GM21825 (cell line): ENCODE measurements at regions not wholly inside any gene's neighbourhood (a gene's known extent, or its start where the extent isn't known, plus 50 kb on each side); places are given as distances from the start of the nearest gene placed in this dataset.

Source experiments
- ATAC-seq: cut with Tn5 transposase; IDR thresholded peaks from one replicate; pipeline ENCODE4 v1.9.1; 2021; ENCODE audit warnings: mild to moderate bottlenecking, moderate library complexity; ENCODE audit not compliant: unreplicated experiment

DNA sequence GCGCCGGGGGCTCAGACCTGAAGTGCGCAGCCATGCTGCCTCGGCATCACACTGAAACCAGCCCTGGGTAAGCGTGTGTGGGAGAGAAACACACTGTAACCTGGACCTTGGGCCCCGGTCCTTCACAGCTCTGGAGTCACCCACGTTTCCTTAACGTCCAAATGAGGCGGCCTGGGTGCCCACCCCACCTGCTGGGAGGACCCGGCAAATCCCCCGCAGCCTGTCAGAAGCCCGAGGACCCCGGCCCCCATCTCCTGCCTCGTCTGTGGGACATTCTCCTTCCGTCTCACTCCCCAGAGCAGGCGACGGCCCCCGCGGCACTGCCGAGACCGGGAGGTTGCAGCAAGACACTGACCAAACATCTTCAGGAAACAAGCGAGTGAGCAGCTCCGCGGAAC, 66.5 kb upstream of the GALNT9 start:
- no peak for ATAC-seq

DNA sequence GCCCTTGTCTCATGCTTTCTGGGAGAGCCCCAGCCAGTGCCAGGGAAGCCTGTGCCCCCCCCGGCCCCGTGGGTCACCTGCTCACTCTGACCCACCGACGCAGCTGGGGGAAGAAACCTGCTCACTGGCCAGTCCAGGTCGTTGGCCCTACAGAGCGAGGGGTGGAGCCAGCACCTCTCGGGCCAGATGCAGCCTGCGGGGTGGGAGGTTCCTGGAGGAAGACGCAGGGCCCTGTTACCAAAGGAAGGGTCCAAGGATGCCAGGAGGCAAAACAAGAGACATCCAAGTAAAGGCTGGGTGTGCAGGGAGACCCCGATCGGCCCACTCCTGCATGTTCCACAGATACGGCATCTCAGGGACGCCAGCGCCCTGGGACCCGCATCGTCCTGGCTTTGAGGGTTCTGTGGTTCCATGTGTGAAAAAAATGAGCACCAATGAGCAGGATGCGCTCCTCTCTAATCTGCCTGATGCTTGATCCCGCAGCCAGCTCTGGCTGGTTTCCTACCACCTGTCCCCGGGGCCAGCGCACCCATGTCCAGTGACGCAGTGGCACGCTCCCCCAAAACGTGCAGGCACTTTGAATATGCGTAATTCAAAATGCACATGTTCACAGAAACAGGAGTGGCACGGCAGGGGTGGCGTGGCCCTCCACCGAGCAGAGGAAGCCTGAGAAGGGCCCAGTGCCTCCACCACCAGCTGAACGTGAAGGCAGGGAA, 66.0 kb upstream of the GALNT9 start:
- no peak for ATAC-seq

DNA sequence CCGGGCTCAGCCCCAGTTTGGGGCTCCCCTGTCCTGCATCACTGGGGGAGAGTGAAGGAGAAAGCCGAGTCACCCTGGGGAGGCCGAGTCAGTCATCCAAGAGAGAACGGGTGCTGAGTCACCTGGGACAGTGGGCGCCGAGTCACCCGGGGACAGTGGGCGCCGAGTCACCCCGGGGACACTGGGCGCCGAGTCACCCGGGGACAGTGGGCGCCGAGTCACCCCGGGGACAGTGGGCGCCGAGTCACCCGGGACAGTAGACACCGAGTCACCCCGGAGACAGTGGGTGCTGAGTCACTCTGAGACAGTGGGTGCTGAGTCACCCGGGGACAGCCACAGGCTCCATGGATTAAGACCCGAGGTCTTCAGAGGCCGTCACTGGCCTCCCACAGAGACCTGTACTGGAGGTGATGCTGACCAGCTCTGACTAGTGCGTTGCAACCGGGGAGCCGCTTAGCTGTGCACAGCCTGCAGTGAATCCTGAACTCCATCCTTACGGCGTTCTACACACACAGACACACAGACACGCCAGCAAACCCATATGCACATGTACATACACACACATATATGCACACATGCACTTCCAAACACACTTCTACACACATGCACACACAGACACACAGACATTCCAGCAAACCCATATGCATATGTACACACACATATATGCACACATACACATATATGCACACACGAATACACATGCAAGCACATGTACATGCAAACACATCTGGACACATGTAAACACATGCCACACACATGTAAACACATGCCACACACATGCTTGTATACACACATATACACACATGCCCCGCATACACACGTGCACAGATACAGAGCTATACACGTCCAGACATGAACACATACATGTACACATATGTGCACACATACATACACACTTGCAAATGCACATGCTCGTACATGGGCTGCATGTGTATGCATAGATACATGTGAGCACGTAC, 64.9 kb upstream of the GALNT9 start:
- no peak for ATAC-seq

DNA sequence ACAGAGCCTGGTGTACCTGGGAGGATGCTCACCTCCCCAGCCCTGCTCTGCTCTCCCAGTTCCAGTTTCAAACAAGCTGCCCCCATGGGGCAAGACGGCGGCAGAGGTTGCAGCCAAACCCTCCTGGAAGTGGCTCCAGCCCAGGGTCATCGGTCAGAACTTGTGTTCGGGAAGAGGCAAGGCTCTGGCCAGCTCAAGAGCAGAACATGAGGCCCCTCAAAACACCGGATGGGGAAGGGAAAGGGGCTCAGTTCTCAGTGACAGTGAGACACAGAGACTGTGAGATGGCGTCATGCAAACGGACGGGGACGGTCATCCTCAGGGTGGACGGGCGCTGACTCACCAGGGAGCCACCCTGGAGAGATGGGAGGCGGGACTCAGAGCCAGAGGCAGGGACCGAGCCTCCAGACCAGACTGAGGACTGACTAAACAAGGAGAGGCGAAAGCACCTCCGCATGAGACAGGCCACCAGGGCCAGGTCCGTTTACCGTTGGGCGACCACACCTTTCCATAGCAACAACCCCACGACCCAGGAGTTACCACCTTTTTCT, 63.9 kb upstream of the GALNT9 start:
- no peak for ATAC-seq

DNA sequence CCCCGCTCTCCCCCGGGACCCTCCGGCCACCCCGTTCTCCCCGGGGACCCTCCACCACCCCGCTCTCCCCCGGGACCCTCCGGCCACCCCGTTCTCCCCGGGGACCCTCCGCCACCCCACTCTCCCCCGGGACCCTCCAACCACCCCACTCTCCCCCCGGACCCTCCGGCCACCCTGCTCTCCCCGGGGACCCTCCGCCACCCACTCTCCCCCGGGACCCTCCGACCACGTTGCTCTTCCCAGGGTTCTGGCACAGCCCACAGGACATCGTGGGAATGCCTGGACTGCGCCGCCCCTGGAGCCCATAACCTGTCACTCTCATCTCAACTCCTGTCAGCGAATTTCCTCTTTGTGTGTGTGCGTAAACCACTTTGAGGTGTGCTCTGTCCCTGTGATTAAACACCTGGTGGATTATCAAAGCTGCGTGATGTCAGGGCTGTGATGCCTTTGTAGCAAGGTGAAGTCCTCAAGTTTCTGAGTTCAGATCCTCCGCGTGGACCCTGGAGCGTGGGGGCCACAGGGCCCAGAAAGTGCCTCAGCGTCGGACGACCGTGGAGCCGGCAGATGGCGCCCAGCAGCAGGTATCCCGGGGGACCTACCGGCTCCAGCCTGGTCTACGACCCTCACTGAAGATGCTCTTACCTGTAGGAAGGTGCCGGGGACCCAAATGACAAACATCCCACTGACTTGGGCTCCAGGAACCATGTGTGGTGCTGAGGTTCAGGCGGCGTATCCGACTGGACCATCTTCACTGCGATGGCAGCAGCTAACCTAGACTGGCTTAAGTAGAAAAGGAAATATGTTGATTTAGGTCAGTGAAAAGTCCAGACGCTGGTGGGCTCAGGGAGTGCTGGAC, 63.2 kb upstream of the GALNT9 start:
- ATAC-seq = no peak

DNA sequence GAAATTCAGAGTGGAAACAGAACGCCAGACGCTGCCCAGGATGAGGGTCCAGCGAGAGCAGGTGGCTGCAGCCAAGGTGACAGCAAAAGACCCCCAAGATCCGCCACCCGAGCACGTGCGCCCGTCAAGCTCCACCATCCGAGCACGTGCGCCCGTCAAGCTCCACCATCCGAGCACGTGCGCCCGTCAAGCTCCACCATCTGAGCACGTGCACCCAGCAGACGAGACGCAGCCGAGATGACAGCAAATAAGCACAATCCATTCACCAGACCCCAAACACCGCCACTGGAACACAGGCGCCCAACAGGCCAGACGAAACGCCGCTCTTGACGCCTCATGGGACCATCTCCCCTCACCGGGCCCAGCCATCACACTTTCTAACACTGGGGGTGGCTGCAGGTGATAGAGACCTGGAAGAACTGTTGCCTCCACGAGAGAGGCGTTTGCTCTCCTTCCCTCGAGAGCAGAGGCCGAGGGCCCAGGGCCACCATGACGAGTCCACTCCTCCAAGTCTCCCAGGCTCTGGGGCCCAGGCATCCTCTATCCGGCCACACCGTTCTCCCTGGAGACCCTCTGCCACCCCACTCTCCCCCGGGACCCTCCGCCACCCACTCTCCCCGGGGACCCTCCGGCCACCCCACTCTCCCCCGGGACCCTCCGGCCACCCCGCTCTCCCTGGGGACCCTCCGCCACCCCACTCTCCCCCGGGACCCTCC, 62.1 kb upstream of the GALNT9 start:
- no peak for ATAC-seq

DNA sequence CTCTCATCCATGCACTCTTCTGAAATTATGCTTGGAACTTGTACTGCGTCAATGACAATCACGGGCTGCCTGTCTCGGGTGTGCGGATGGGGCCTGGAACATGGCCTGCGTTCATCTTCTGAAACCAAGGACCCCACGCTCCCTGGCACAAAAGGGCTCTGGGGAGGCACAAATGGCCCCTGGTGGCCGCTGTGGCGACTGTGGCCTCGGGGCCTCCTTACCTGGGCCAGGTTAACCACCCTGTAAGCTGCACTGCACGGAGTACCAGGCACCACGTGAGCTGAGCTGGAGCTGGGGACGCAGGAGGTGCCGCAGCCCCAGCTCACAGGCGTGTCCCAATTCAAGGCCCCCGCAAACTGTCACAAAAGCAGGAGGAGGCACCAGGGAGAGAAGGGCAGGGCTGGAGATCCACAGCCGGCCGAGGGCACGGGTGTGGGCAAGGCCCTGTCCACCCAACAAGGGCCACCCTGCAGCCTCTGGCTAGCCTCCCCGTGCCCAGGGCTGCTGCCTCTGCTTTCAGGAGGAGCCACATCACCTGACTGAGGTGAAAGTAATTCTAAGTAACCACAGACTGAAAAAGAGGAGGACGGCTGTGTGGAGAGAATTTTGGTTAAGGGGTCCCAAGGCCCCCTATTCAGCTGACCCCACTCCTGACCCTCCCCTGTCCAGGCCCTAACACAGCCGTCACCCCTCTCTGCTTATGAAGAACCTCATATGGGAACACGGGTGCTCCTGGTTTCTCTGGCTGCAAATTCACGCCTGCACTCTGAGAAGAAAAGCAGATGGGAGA, 61.1 kb upstream of the GALNT9 start:
- no peak for ATAC-seq

DNA sequence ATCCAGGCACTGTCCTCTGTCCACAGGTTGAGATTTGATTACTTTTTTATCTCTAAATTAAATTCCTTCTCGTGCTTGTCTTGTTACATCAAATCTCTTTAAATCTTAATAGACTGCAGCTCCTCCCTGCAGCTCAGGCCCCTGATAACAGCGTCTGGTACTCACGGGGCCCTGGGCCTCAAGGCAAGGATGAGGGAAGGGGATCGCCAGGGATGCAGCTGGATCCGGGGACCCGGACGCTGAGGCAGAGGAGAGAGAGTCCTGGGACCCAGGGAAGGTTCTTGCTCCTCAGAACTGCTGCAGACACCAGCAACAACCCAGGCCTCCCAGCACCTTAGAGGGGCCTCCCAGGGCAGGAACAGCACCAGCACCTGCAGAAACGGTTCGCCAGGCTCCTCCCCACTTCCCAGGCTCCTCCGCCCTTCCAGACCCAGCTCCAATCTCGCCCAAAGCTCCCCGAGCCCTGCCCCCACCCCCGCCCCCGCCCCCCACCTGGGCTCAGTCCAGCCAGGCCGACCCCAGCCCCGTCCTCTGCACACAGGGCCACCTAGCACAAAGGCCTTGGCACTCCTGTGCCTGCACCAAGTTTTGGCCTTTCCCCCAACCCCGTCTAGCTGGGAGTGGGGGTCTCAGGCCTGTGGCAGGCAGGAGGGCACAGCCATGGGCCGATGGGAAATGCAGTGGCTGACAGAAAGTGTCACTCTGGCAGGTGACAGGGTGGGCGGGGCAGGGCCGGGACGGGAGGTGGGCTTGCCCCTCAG, 60.3 kb upstream of the GALNT9 start:
- no peak for ATAC-seq

DNA sequence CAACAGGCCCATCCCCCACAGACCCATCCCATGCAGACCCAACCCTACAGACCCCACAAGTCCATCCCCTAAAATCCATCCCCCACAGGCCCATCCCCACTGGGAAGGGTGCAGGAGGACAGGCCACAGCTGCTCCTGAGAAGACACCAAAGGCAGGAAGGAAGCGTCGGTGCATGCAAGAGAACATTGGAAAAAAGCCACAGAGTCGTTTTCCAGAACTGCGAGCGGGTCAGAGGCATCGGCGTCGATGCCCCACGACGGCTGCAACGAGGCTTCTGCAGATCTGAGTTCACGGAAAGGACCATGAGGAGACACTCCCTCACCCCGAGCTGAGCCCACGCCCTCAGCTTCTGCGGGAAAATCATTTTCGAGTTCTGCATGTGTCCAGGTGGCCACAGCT, 59.6 kb upstream of the GALNT9 start:
- ATAC-seq = no peak

DNA sequence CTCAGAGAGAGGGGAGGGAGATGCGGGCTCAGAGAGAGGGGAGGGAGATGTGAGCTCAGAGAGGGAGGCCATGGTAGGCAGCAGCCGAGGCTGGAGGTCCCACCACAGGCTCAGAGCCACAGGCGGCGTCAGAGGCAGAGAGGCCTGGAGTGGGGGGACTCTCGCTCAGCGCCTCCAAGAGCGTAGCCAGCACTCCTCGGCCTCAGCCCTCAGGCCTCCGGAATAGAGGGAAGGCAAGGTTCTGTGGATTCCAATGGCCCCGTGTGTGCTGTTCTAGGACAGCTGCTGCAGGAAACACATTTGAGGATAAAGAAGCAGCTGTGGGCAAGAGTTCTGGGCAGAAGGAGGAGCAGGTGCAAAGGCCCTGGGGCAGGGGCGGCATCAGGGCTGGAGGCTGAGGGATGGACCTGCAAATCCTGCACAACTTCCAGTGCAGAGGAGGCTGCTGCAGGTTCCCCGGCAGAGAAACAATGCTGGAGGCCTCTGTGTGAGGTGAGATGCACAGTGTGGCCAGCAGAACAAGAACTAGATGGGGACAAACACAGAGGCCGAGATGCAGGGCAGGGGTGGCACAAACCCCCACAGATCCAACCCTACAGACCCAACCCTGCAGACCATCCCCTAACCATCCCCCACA, 59.1 kb upstream of the GALNT9 start:
- no peak for ATAC-seq

DNA sequence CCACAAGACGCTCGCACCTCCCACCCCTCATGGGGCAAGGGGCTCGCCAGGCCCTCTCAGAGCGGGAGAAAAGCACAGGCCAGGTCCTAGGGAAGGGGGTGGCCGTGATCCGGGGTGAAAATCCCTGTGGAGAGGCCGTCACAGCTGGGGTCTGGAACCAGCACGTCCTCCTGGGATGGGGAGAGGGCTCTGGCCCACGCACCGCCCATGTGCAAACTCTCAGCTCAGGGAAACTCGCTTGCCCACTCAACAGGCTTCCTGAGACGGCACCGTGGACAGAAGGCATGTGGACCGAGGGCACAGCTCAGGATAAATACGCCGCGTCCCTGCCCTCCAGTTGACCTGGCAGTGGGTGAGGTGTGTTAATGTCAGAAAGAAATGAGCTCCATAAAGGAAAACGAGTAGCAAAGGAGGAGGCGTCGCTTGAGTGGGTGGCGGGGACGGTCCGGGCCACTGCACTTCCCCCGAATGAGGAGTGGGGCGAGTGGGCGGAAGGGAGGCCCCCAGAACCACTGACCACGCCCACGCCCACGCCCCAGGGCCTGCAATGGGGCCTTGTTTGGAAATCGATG, 57.6 kb upstream of the GALNT9 start:
- no peak for ATAC-seq

DNA sequence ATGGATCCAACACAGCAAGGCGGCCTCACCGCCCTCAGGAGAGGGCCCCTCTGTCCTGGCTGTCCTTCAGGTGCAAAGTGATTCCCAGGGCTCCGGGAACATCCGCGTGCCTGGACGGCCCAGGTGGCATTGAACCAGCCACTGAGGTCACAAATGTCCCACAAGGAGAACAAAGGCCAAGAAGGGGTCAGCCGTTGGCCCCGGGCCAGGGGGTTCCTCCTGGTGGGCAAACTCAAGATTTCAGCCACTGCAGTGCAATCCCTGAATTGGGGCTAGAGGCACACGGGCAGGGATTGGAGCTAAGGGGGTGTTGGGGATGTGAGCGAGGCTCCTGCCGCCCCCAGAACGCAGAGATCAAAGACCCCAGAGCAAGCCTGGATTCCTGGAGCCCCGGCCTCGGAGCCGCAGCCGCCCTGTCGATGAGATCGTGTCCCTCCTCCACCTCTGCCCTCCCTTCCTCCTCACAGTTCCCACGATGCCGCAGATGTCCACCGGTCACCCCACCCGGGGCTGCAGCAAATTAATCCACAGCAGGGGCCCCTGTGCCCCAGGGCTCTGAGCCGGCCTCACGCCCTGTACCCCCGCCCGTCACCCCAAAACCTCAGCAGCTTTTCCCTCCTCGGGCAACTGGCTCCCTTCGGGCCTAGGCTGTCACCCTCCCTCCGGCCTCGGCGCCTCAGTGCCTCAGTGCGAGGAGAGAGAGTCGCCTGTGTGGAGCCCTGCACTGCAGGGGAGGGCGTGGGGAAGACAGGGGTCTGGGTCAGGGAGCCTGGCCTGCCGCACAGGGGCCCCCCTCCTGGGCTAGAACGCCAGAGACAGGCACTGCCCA, 56.7 kb upstream of the GALNT9 start:
- ATAC-seq = no peak

DNA sequence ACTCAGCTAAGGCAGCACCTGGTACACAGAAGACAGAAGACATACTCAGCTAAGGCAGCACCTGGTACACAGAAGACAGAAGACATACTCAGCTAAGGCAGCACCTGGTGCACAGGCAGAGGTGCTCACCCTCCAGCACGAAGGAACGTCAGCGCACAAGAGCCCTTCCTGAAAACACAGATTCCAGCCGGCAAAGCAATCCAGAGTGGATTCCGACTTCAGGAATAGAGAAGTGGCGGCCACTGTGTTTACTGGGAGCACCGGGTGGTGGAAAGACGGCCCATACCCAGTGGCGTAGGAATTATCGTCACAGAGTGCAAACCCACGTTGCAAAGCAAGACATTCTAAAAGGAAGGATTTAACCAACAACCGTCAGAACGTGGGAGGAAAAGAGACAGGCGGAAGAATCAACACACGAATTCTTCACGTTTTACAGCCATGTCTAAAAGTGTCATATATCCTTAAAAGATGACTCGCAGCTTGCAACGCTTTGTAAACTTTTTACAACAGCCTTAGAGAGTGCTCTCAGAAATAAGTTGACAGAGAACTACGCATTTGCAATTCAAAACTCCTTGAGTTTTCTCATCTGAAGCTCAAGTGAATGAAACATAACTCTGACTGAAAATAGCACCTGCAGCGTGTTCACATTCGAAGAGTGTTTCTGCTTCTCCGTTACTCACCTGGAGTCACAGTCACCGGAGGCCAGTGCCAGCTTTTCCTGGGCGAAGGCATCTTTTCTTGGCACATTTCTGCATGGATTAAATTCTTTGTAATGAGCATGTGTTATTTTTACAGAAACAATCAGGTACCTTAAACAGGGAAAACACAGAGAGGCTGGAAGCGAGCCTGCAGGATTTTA, 55.8 kb upstream of the GALNT9 start:
- ATAC-seq = no peak

DNA sequence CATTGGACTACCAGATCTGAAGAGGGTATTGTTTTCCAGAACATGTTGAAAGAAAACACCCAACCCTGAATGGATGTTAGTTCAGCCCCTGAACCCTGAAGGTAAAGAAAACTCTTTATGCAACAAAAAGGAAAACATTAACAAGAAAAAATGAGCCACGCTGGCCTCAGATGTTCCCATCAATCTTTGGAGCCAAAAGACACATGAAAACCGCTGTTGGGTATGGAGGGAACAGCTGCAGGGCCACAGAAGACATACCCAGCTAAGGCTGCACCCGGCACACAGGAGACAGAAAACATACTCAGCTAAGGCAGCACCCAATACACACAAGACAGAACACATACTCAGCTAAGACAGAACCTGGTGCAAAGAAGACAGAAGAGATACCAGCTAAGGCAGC, 51.3 kb upstream of the GALNT9 start:
- no peak for ATAC-seq

DNA sequence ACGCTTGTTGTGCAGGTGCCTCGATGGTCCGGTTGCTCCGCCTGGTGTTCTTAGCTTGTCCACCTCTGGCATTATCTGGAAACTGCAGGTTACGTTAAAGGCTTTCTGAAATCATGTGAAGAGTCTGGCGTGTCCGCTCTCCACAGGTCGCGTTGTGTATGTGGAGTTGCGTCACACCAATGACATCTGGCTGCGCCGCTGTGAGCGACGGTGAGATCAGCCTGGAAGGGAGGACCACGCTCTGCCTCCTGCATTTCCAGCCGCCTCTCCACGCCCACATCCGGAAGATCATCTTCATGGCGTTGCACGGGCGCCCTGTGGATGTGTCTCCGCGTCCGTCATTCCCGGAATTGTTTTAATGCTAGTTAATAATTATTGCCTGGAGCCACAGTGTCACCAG, 50.6 kb upstream of the GALNT9 start:
- no peak for ATAC-seq

DNA sequence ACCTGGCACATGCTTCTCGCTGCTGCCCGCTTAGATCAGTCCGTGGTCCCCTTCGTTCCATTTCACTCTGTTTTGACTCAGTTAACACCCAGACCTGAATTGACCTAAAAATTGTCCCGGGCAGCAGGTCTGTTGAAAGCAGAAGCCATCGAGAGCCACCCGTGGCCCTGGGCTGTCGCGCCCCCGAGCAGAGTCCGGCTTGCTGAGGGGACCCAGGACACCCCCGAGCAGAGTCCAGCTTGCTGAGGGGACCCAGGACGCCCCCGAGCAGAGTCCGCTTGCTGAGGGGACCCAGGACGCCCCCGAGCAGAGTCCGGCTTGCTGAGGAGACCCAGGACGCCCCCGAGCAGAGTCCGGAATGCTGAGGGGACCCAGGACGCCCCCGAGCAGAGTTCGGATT, 50.2 kb upstream of the GALNT9 start:
- ATAC-seq = no peak
